Activated B cell treated with CpG ODN at 0.5 μM for 24 hours (primary cell): ENCODE measurements at regions not wholly inside any gene's neighbourhood (a gene's known extent, or its start where the extent isn't known, plus 50 kb on each side); places are given as distances from the start of the nearest gene placed in this dataset.

Source experiments
- ATAC-seq: fragments of 200-7000 bp; cut with Tn5 transposase; one replicate; pipeline ENCODE4 v1.10.0; 2021; ENCODE audit warnings: low read depth, mild to moderate bottlenecking, moderate library complexity
- CTCF ChIA-PET: fragments of 350-600 bp; sonication (Branson Sonifier 250); formaldehyde crosslinking; loops from one replicate; lab custom pipeline; 2021; ENCODE audit warnings: antibody characterized with exemption; lab: Charles Lee
- POLR2A ChIA-PET: fragments of 350-600 bp; sonication (Branson Sonifier 250); formaldehyde crosslinking; loops from one replicate; lab custom pipeline; 2021; ENCODE audit warnings: antibody characterized with exemption; lab: Charles Lee
- DNase-seq: peaks from one replicate; pipeline ENCODE4 v3.0.0; 2022
- H3K27ac Mint-ChIP-seq: one replicate; pipeline ENCODE4 v1.8.0; 2020; ENCODE audit warnings: mixed read lengths
- H3K27me3 Mint-ChIP-seq: one replicate; pipeline ENCODE4 v1.8.0; 2021; ENCODE audit warnings: mixed read lengths
- H3K36me3 Mint-ChIP-seq: one replicate; pipeline ENCODE4 v1.8.0; 2021; ENCODE audit warnings: low read depth, mixed read lengths
- H3K4me1 Mint-ChIP-seq: one replicate; pipeline ENCODE4 v1.8.0; 2021; ENCODE audit warnings: mixed read lengths
- H3K4me3 Mint-ChIP-seq: one replicate; pipeline ENCODE4 v1.8.0; 2020; ENCODE audit warnings: mild to moderate bottlenecking, mixed read lengths
- H3K9me3 Mint-ChIP-seq: one replicate; pipeline ENCODE4 v1.8.0; 2020; ENCODE audit warnings: mixed read lengths
- CTCF ChIP-seq: fragments of 200-600 bp; IDR thresholded peaks from one replicate; pipeline ENCODE4 v1.8.0; 2022; ENCODE audit warnings: antibody characterized with exemption, mild to moderate bottlenecking
- intact Hi-C: fragments of 100-400 bp; cut with micrococcal nuclease; formaldehyde crosslinking; loops from one replicate; pipeline ENCODE4 v1.15.1; 2024

DNA sequence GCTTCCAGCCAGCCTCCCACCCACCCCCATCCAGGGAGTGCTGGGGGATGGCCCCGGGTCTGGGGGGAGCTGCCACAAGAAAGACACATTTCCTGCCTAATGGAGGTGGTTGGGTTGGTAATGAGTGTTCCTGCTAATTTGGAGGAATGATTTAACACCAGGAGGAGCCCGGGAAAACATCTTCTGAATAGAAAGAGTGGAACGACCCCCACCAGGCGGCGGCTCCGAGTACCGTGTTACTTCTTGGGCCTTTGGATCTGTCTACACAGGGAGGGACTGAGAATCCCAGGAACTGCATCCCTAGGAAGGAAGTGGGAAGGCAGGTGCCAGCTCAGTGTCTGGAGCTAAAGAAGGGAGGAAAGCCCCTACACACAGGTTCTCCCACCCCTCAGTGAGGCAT lies 64.6 kb downstream of the TSPAN17 start:
- POLR2A ChIA-PET, result no interaction called here
- peaks cover 35% of the 10 kb centered on the region for H3K27me3 Mint-ChIP-seq
- H3K4me3 Mint-ChIP-seq, result no peak overlapping the region

DNA sequence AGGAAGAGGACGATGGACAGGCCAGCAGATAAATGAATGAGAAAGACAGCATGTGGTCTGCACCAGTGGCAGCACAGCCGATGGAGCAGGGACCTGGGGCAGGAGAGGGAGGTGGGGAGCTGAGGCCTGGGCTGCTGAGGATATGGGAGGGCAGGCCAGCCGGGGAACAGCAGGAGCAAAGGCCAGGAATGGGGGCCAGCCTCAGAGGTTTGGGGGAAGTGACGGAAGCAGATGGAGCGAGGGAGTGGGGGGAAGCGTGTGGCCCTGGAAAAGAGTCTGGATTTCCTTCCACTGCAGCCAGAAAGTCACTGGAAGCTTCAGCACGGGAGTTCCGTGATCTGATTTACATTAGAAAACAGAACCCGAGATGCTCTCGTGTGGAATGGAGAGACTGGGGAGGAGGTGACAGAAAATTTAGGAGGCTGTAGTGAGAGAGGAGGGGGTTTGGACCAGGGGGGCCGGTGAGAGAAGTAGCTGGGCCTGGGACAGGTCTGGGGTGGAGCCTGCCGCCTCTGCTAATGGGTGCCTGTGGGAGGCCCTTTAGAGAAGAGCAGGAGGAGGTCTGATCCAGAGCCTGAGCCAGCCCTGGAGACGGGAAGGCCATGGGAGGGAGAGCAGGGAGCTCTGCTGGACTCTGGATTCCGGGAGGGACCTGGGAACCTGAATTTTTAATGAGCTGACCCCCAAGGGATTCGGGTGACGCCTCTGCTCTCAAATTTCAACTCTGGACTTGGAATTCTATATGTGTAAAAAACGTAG lies 65.4 kb downstream of the TSPAN17 start:
- CTCF ChIA-PET, result no interaction called here
- no peak for TF ChIP-seq CTCF
- POLR2A ChIA-PET, result no interaction called here
- Mint-ChIP-seq H3K27me3 (peaks cover 37% of the 10 kb centered on the region), H3K4me1 (no peaks in the 10 kb centered on the region), H3K4me3 (no peak overlapping the region), H3K36me3 (no peaks in the 10 kb centered on the region), H3K9me3 (peaks cover 10% of the 10 kb centered on the region), H3K27ac (no peak overlapping the region)
- ATAC-seq (no peak), DNase-seq (no peak)
- intact Hi-C loops, result no loop called here

More for the DNA sequence above, 64.6 kb downstream of the TSPAN17 start:
- no peak overlapping the region for H3K27ac Mint-ChIP-seq
- no peaks in the 10 kb centered on the region for H3K4me1 Mint-ChIP-seq
- TF ChIP-seq CTCF, result no peak
- no peak for DNase-seq
- ATAC-seq, result no peak
- CTCF ChIA-PET, result no interaction called here
- no peaks in the 10 kb centered on the region for H3K36me3 Mint-ChIP-seq
- intact Hi-C loops, result no loop called here
- peaks cover 10% of the 10 kb centered on the region for H3K9me3 Mint-ChIP-seq

GRCh38 chr5:176713409-176713808 lies 66.1 kb downstream of the TSPAN17 start:
- DNase-seq (no peak), ATAC-seq (no peak)
- intact Hi-C loops, result no loop called here
- no peaks in the 10 kb centered on the region for H3K4me1 Mint-ChIP-seq
- H3K4me3 Mint-ChIP-seq, result no peak overlapping the region
- peaks cover 10% of the 10 kb centered on the region for H3K9me3 Mint-ChIP-seq
- no peaks in the 10 kb centered on the region for H3K36me3 Mint-ChIP-seq
- POLR2A ChIA-PET, result no interaction called here
- no peak for TF ChIP-seq CTCF
- peaks cover 37% of the 10 kb centered on the region for H3K27me3 Mint-ChIP-seq
- H3K27ac Mint-ChIP-seq, result no peak overlapping the region
- CTCF ChIA-PET, result no interaction called here

DNA sequence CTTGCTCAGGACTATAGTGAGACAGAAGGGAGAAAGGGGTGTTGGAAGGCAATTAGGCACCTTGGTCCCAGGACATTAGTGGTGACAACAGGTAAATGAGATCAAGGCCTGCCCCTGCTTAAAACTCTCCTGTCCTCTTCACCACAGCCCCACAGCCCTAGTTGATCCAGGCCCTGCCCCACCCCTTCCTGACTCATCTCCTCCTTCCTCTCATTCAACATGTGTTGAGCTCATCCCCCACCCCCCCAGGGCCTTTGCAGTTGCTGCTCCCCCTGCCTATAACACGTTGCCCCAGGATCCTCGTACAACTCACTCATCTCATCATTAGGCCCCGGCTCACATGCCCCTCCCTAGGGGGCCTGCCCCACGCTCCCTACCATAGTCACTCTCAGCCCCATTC lies 66.8 kb downstream of the TSPAN17 start:
- ChIA-PET POLR2A (interaction anchor here (0.6 kb wide), 1 partner anchor 332 kb away, joined by 4 read pairs; no protein-coding TSS in a partner anchor), CTCF (no interaction called here)
- Mint-ChIP-seq H3K4me1 (no peaks in the 10 kb centered on the region), H3K27me3 (peaks cover 39% of the 10 kb centered on the region), H3K9me3 (peaks cover 10% of the 10 kb centered on the region), H3K4me3 (no peak overlapping the region), H3K27ac (no peak overlapping the region), H3K36me3 (no peaks in the 10 kb centered on the region)
- TF ChIP-seq CTCF, result no peak
- DNase-seq, result no peak
- intact Hi-C loops, result no loop called here
- ATAC-seq, result no peak

- no peak for DNase-seq
- CTCF ChIA-PET, result no interaction called here
- Mint-ChIP-seq H3K4me3 (no peak overlapping the region), H3K4me1 (no peaks in the 10 kb centered on the region), H3K27me3 (peaks cover 43% of the 10 kb centered on the region), H3K27ac (no peak overlapping the region), H3K9me3 (peaks cover 10% of the 10 kb centered on the region), H3K36me3 (no peaks in the 10 kb centered on the region)
- intact Hi-C loops, result no loop called here
- ATAC-seq, result no peak
- POLR2A ChIA-PET, result no interaction called here
- no peak for TF ChIP-seq CTCF
These were observed 69.0 kb downstream of the TSPAN17 start for GRCh38 chr5:176716320-176716719.
